ENCODE measurements at regions not wholly inside any gene's neighbourhood (a gene's known extent, or its start where the extent isn't known, plus 50 kb on each side); places are given as distances from the start of the nearest gene placed in this dataset.

DNA sequence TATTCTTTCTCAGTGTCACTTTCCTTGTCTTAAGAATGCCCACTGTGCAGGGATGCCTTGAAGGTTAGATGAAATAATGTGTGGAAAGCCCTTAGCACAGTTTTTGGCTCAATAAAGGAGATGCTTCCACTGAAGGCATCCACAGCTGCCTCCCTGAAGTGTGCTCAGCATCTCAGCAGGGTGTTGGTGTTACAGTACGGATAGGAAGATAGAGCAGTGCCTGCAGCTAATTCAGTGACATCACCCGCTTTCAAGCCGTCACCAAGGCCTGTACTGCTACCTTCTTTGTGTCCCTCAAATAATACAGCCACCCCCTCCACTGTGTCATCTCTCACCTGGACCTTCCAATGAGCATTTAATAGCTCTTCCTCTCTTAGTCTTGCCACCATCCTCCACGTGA, 59.0 kb downstream of the NDUFS5 start:
- DNase-seq (ENCODE audit: low read depth) = no peak

- no peak for DNase-seq (ENCODE audit: low read depth)
These were observed 60.2 kb downstream of the NDUFS5 start for GRCh38 chr1:39086386-39086785.

DNA sequence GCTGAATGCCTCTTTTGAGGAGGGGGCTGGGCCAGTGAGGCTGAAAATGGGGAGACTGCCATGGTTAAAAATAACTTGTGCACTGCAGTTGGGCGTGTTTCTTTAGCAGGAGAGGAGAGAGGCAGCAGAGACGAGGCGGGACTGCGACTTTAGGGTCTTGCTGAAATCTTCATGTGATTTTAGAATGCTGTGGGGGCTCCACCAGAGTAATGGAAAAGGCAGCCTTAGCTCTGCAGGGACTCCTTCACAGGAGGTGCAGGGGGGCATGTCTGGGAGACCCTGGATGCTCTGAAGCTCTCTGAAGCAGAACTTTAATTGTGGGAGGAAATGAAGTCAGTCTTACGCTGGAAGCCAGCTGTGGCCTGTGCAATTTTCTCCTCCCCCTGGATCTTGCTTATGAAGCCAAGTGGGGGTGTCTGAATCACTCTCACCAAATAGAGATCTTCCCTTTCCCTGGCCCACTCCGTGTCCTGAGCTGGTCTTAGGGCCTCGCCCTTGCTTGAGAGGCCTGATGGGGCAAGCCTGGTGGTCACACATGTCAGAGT, 60.8 kb downstream of the NDUFS5 start:
- peak; percentile 40 for DNase-seq (ENCODE audit: low read depth)

GRCh38 chr1:39087435-39087834, 61.3 kb downstream of the NDUFS5 start:
- DNase-seq (ENCODE audit: low read depth) = no peak

DNA sequence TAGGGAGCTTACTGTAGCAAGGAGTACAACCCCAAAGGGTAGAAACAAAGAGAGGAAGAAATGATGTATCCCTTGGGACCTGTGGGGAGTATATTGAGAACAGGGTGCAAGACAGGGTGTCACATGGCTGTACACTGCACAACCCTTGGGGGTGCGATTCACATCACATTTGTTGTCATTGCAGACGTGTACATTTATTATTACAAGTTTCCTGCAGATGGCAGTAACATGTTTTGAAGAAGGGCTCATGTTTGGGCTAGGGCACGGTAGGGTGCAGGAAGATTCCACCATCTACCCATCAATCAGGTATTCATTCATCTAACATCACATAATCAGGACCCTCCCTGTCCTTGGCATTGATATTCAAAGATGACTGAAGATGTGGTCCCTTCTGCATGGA, 62.5 kb downstream of the NDUFS5 start:
- no peak for DNase-seq (ENCODE audit: low read depth)

DNA sequence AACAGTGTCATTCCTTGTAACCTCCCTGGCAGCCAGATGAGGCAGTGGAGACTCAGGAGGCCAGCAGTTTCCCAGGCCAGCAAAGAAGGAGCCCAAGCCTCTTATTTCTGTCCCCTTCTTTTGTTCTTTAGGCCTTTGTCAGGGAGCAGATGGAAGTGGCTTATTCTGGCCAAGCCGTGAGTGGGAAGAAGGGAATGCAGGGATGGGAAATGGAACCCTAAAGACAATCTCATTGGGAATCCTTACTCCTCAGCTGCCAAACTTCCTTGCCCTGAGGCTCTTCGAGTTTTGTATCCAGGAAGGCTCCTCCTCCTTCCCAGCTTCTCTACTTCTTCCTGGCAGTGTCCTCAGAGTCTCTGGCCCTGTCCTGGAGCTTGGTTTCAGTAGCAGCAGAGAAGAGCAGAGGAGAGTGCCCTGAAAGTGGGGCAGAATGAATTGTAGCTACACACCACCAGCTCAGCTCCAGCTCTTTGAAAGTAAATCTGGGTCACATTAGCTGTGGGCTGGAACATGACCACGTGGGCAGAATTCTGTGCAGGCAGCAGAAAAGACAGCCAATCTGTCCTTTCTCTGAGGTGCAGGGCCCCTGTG, 63.9 kb downstream of the NDUFS5 start:
- DNase-seq (ENCODE audit: low read depth) = peak; percentile 22

DNA sequence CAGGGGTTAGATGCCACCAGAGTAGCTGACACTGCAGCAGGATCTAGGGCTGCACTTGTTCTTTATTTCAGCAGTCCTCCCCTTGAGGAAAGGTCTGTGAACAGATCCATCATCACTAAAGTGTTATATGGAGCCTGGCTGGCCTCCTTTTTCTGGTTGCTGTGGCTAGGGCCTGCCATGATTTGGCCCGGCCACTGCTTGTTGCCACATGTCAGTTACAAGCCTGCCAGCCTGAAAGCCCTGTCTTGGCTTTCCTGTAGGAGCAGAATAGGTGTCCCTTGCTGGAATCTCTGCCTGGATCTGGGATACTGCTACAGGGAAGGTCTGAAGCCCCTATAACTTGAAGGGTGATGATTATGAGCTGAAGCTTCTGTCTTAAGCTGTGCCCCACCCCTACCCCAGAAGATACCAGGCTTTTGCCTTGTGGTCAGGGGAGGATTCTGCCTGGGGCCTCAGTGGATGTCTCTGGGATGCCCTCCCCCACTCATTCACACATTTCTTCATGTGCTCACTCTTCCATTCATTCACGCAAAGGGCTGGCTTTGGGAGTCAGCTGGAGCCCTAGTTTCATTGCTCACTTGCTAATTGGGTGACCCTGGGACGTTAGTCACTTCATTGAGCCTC, 64.7 kb downstream of the NDUFS5 start:
- no peak for DNase-seq (ENCODE audit: low read depth)

- peak; percentile 76 for DNase-seq (ENCODE audit: low read depth)
These were observed 65.9 kb downstream of the NDUFS5 start for GRCh38 chr1:39091845-39092645.

DNA sequence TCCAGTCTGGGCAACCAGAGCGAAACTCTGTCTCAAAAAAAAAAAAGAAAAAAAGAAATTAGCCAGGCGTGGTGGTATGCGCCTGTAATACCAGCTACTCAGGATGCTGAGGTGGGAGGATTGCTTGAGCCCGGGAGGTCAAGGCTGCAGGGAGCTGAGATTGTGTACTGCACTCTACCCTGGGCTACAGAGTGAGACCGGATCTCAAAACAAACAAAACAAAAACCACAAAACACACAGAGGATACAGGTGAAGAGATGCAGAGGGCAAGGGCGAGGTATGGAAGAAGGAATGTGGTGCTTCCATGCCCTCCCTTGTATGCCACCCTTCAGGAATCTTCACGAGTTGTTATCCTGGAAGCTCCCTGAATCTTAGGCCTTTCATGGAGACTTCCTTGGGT, 68.5 kb downstream of the NDUFS5 start:
- no peak for DNase-seq (ENCODE audit: low read depth)

GRCh38 chr1:39098546-39099250, 72.5 kb downstream of the NDUFS5 start:
- DNase-seq (ENCODE audit: low read depth) = peak; percentile 85

DNA sequence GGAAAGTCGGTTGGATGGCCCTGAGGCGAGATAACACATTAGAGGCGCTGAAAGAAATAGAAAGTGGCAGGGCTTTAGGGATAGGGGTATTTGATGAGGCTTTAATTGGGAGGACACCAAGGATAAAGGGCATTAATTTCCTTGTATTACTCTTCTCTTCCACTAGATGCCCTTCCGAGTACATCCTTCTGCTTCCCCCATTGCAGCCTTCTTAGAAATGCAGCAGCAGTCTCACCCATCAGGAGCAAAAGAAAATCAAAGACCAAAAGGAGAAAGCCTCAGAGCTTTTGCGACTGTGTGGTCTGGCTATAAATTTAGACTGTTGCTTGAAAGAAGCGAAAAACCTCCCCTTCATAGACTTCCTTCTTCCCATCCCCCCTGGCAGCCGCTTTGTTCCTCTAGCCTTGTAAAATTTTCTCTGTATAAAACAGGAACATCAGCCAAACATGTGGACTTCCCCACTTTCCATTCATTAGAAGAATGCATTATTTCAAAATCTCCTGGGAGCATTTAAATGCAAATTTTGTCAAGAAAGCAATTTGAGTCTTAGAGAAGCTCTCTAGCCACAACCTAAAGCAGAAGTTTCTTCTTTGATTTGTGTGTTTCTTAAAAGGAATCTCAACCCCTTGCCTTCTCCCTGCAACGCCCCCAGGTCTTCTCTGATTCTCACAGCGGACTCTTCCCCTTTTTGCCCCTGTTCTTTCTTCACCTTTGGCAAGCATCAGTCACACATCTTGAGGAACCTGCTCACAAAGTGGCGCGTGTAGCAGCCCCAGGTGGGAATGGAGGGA, 76.6 kb downstream of the NDUFS5 start:
- peak; percentile 79 for DNase-seq (ENCODE audit: low read depth)

DNA sequence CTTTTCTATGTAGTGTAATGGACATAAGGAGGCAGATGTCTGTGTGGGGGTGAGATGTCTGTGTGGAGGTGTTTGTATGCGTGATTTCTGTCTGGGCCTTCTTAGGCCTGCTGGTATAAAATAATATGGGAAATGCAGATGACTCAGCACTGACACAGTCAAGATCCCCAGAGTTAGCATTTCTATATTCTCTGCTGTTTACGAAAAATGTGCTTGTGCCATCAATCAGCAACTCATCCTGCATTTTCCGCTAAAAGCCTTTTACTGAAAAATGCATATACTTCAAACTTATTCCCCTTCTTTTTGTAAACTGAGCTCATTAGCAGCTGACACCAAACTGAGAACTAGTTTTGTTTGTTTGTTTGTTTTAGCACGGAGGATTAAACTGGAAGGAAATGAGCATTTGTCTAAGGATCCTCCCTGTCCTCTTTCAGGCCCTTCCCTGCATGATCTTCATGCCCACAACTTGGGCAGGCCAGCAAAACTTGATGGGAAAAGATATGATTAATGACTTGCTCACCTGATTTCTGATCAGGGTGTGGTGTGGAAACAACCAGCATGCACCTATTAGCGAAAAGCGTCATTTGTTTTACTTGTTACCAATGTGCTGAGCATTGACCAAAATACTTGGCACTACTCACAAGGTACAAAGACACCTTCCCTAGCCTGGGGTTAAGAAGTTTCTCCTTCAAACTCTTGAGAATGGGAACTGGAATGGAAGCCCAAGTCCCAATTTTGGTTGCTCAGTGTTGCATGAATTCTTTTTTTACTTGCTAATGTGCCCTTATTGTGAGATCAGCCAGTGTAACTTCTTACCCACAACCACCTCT, 77.4 kb downstream of the NDUFS5 start:
- no peak for DNase-seq (ENCODE audit: low read depth)

- DNase-seq (ENCODE audit: low read depth) = peak; percentile 59
These were observed 78.3 kb downstream of the NDUFS5 start for GRCh38 chr1:39104158-39105060.

GRCh38 chr1:39105061-39105840, 79.1 kb downstream of the NDUFS5 start:
- peak; percentile 77 for DNase-seq (ENCODE audit: low read depth)

- peak; percentile 63 for DNase-seq (ENCODE audit: low read depth)
These were observed 80.0 kb downstream of the NDUFS5 start for GRCh38 chr1:39105841-39106765.

- no peak for DNase-seq (ENCODE audit: low read depth)
These were observed 80.7 kb downstream of the NDUFS5 start for GRCh38 chr1:39106801-39107327.

Measured in myocyte (in vitro differentiated cells).